Gastrocnemius medialis (tissue), 4 donors: ENCODE measurements at regions not wholly inside any gene's neighbourhood (a gene's known extent, or its start where the extent isn't known, plus 50 kb on each side); places are given as distances from the start of the nearest gene placed in this dataset.

Experiments used
- ATAC-seq, 2 donors: fragments of 150-250 bp; one replicate each; pipeline ENCODE4 v1.9.1; 2016
- DNase-seq, 2 donors: peaks; one replicate each; pipeline ENCODE4 v3.0.0-alpha.2; 2019
- H3K27ac ChIP-seq, 4 donors: fragments of 200-600 bp; sonication (generic); 1 replicate in 1 of 4; 2 replicates in 3 of 4; pipeline ENCODE4 v1.5.1; 2016 to 2018; ENCODE audit warnings: mild to moderate bottlenecking in 2 of 4, moderate library complexity in 1 of 4
- H3K27me3 ChIP-seq, 3 donors: fragments of 200-600 bp; sonication (generic) in 2 of 3; 1 replicate in 1 of 3; 2 replicates in 2 of 3; pipeline versions ENCODE4 v1.5.1 to v1.6.0; 2016 to 2019; ENCODE audit warnings: mild to moderate bottlenecking in 1 of 3, moderate library complexity in 1 of 3
- H3K36me3 ChIP-seq, 2 donors: fragments of 200-600 bp; sonication (generic) in 1 of 2; one replicate each; pipeline ENCODE4 v1.5.1; 2017 to 2018
- H3K4me1 ChIP-seq, 2 donors: fragments of 200-600 bp; sonication (generic) in 1 of 2; one replicate each; pipeline ENCODE4 v1.5.1; 2016 to 2017; ENCODE audit warnings: mild to moderate bottlenecking in 2 of 2
- H3K4me3 ChIP-seq, 4 donors: fragments of 200-600 bp; sonication (generic) in 3 of 4; 1 replicate in 1 of 4; 2 replicates in 3 of 4; pipeline ENCODE4 v1.5.1; 2016 to 2019; ENCODE audit warnings: mild to moderate bottlenecking in 2 of 4
- H3K9me3 ChIP-seq, 3 donors: fragments of 200-600 bp; sonication (generic) in 2 of 3; 1 replicate in 1 of 3; 2 replicates in 2 of 3; pipeline ENCODE4 v1.5.1; 2016 to 2019
- POLR2A ChIP-seq, 2 donors: fragments of 450-650 bp; IDR thresholded peaks; one replicate each; pipeline ENCODE4 v1.6.1; 2017; ENCODE audit warnings: antibody characterized with exemption in 2 of 2, mild to moderate bottlenecking in 2 of 2, moderate library complexity in 2 of 2
- in situ Hi-C, 4 donors: fragments of 200-750 bp; cut with MboI; loops; one replicate each; pipeline versions ENCODE4 v1.15.0 to v1.8.0; 2017; ENCODE audit warnings: low sequenced_read_pairs in 4 of 4
- intact Hi-C: fragments of 100-400 bp; cut with DNase I; formaldehyde crosslinking; loops from one replicate; pipeline ENCODE4 v1.15.1; 2023; ENCODE audit warnings: low total_unique reads
- TF ChIP-seq, protein P1 (sequence below), 5 experiments: fragments of 450-650 bp in 3 of 5; fragments of 200-600 bp in 2 of 5; sonication (generic) in 2 of 5; IDR thresholded peaks in 4 of 5; conservative IDR thresholded peaks in 1 of 5; 1 replicate in 4 of 5; 2 replicates in 1 of 5; pipeline ENCODE4 v1.5.1; 2016 to 2019; ENCODE audit warnings: antibody characterized with exemption in 5 of 5, mild to moderate bottlenecking in 3 of 5, moderate library complexity in 3 of 5

DNA sequence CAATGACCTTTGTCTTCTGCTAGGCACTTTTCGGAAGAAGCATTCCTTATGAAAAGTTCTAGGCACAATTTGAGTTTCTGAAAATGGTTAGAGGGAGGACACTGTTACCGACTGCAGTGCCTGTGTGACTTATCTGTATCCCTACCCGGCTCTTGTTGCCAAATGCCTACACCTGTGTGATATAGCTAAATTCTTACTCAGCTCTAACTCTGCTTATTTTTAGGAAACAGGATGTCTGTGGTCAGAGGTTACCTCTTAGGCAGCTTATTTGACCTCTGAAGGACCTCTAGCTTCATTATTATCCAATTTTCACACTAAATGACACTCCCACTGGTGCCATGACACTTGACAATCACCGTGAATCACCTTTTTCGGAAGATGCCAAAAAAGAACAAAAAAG lies 561.1 kb upstream of the SMIM31 start:
- no peak overlapping the region for H3K4me3 ChIP-seq
- intact Hi-C loops = no loop called here
- H3K9me3 ChIP-seq = no peaks in the 10 kb centered on the region
- no peaks in the 10 kb centered on the region for H3K4me1 ChIP-seq
- H3K36me3 ChIP-seq = no peaks in the 10 kb centered on the region
- H3K27me3 ChIP-seq = no peaks in the 10 kb centered on the region
- DNase-seq = no peak
- no peak for ATAC-seq
- in situ Hi-C loops = no loop called here
- no peak overlapping the region for H3K27ac ChIP-seq
- TF ChIP-seq, protein P1, sequence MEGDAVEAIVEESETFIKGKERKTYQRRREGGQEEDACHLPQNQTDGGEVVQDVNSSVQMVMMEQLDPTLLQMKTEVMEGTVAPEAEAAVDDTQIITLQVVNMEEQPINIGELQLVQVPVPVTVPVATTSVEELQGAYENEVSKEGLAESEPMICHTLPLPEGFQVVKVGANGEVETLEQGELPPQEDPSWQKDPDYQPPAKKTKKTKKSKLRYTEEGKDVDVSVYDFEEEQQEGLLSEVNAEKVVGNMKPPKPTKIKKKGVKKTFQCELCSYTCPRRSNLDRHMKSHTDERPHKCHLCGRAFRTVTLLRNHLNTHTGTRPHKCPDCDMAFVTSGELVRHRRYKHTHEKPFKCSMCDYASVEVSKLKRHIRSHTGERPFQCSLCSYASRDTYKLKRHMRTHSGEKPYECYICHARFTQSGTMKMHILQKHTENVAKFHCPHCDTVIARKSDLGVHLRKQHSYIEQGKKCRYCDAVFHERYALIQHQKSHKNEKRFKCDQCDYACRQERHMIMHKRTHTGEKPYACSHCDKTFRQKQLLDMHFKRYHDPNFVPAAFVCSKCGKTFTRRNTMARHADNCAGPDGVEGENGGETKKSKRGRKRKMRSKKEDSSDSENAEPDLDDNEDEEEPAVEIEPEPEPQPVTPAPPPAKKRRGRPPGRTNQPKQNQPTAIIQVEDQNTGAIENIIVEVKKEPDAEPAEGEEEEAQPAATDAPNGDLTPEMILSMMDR (IDR thresholded peaks at IDR 0.05 in 4 of 5, conservative IDR thresholded peaks at IDR 0.05 in 1 of 5) = no peak
- TF ChIP-seq POLR2A (IDR thresholded peaks at IDR 0.05) = no peak

DNA sequence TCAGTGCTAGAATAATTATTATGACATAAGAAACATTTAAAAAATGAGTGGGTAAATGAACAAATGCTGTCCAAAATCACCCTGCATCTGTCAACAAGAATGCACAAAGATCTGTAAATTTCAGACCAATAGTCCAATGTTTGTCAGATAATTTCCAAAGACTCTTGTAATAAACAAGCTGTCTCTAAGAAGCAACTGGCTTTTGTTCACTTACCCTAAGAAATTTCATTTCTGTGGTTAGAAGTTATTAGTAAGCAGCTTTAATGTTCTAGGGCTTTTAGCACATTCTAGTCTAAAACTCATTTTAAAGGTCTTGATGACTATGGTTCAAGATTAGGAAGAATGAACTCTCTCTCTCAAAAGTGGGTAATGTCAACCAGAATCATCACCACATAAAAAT lies 560.3 kb upstream of the SMIM31 start:
- intact Hi-C loops (no loop called here), in situ Hi-C loops (no loop called here)
- Histone ChIP-seq H3K27me3 (no peaks in the 10 kb centered on the region), H3K9me3 (no peaks in the 10 kb centered on the region), H3K36me3 (no peaks in the 10 kb centered on the region), H3K27ac (no peak overlapping the region), H3K4me1 (no peaks in the 10 kb centered on the region), H3K4me3 (no peak overlapping the region)
- ATAC-seq (no peak), DNase-seq (no peak)
- no peak for TF ChIP-seq POLR2A (IDR thresholded peaks at IDR 0.05)
- TF ChIP-seq, protein P1 (IDR thresholded peaks at IDR 0.05 in 4 of 5, conservative IDR thresholded peaks at IDR 0.05 in 1 of 5) = no peak

- DNase-seq (no peak), ATAC-seq (no peak)
- Histone ChIP-seq H3K36me3 (no peaks in the 10 kb centered on the region), H3K27me3 (no peaks in the 10 kb centered on the region), H3K27ac (no peak overlapping the region), H3K4me3 (no peak overlapping the region), H3K9me3 (no peaks in the 10 kb centered on the region), H3K4me1 (no peaks in the 10 kb centered on the region)
- in situ Hi-C loops = no loop called here
- no peak for TF ChIP-seq POLR2A (IDR thresholded peaks at IDR 0.05)
- TF ChIP-seq, protein P1 (IDR thresholded peaks at IDR 0.05 in 4 of 5, conservative IDR thresholded peaks at IDR 0.05 in 1 of 5) = no peak
- intact Hi-C loops = no loop called here
Observed at GRCh38 chr4:164197556-164197955, 556.4 kb upstream of the SMIM31 start.

DNA sequence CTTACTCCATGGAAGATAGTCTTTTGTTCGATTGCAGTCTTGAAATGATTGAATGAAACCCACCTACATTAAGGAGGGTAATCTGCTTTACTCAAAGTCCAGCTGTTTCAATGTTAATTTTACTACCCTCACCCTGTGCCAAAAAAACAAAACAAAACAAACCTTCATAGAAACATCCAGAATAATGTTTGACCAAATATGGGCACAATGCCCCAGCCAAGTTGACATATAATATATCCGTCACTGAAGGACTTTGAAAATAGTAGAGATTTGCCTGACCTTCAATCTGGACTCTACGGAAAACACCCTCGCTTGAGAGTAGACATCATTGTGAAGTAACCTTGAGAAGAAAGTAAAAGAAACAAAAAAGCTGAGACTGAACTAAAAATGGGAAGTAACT lies 550.5 kb upstream of the SMIM31 start:
- no peak for ATAC-seq
- H3K4me3 ChIP-seq = no peak overlapping the region
- no peaks in the 10 kb centered on the region for H3K4me1 ChIP-seq
- no peaks in the 10 kb centered on the region for H3K9me3 ChIP-seq
- no peak for DNase-seq
- no peak overlapping the region for H3K27ac ChIP-seq
- no peak for TF ChIP-seq POLR2A (IDR thresholded peaks at IDR 0.05)
- TF ChIP-seq, protein P1 (IDR thresholded peaks at IDR 0.05 in 4 of 5, conservative IDR thresholded peaks at IDR 0.05 in 1 of 5) = no peak
- H3K36me3 ChIP-seq = no peaks in the 10 kb centered on the region
- in situ Hi-C loops = no loop called here
- H3K27me3 ChIP-seq = no peaks in the 10 kb centered on the region
- intact Hi-C loops = no loop called here

GRCh38 chr4:164204434-164204833 lies 549.5 kb upstream of the SMIM31 start:
- Histone ChIP-seq H3K36me3 (no peaks in the 10 kb centered on the region), H3K4me1 (no peaks in the 10 kb centered on the region), H3K4me3 (no peak overlapping the region), H3K27ac (no peak overlapping the region), H3K27me3 (no peaks in the 10 kb centered on the region), H3K9me3 (no peaks in the 10 kb centered on the region)
- TF ChIP-seq, protein P1 (IDR thresholded peaks at IDR 0.05 in 4 of 5, conservative IDR thresholded peaks at IDR 0.05 in 1 of 5) = no peak
- no peak for TF ChIP-seq POLR2A (IDR thresholded peaks at IDR 0.05)
- intact Hi-C loops = no loop called here
- in situ Hi-C loops = no loop called here
- no peak for ATAC-seq
- DNase-seq = no peak
